ENCODE measurements at regions not wholly inside any gene's neighbourhood (a gene's known extent, or its start where the extent isn't known, plus 50 kb on each side); places are given as distances from the start of the nearest gene placed in this dataset.

DNA sequence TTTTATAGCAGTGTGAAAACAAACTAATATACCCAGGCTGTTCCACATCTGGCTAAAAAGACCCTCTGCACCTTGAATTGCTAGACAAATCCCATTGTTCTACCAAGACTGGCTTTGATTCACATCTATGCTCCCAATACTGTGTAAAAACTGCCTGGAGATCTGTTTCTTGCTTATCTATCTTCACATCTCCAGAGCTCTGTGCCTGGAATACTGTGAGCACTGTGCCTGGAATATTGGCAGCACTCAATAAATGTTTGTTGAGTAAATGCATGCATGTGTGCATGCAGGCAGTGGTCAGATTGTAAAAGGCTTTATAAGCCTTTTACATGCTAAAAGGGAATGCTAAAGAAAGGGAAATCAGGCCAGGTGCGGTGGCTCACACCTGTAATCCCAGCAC is 75.5 kb upstream of the APP start:
- ChIA-PET POLR2A (no interaction called here), CTCF (ENCODE audit: unreplicated experiment) (no interaction called here)
- Histone ChIP-seq H4K20me1 (ENCODE audit: insufficient read depth, low read length) (no peaks in the 10 kb centered on the region), H2AFZ (ENCODE audit: low read length) (no peak overlapping the region), H3K4me3 (ENCODE audit: low read depth, low read length, poor library complexity, severe bottlenecking) (no peak overlapping the region), H3K79me2 (ENCODE audit: insufficient read depth, low read depth, low read length) (no peaks in the 10 kb centered on the region), H3K4me1 (ENCODE audit: insufficient read depth, low read length, poor library complexity, severe bottlenecking) (no peaks in the 10 kb centered on the region), H3K4me2 (ENCODE audit: low read length) (no peak overlapping the region), H3K9me3 (ENCODE audit: low read length) (no peaks in the 10 kb centered on the region), H3K9me2 (ENCODE audit: insufficient read depth, low read length) (no peaks in the 10 kb centered on the region), H3K36me3 (ENCODE audit: insufficient read depth, low read length) (no peaks in the 10 kb centered on the region), H3K27ac (ENCODE audit: low read depth, low read length, poor library complexity, severe bottlenecking) (no peak overlapping the region)
- intact Hi-C loops (cut with micrococcal nuclease; ENCODE audit: unreplicated experiment): no loop called here
- BruUV-seq (replicated peaks): no TSS peak
- no peak for DNase-seq (ENCODE audit: low spot score)
- TF ChIP-seq, protein P1, sequence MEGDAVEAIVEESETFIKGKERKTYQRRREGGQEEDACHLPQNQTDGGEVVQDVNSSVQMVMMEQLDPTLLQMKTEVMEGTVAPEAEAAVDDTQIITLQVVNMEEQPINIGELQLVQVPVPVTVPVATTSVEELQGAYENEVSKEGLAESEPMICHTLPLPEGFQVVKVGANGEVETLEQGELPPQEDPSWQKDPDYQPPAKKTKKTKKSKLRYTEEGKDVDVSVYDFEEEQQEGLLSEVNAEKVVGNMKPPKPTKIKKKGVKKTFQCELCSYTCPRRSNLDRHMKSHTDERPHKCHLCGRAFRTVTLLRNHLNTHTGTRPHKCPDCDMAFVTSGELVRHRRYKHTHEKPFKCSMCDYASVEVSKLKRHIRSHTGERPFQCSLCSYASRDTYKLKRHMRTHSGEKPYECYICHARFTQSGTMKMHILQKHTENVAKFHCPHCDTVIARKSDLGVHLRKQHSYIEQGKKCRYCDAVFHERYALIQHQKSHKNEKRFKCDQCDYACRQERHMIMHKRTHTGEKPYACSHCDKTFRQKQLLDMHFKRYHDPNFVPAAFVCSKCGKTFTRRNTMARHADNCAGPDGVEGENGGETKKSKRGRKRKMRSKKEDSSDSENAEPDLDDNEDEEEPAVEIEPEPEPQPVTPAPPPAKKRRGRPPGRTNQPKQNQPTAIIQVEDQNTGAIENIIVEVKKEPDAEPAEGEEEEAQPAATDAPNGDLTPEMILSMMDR (conservative IDR thresholded peaks at IDR 0.05; ENCODE audit: low read length): no peak
- no peak for TF ChIP-seq EZH2phosphoT487 (IDR thresholded peaks at IDR 0.05; ENCODE audit: borderline replicate concordance, low read depth, low read length)

DNA sequence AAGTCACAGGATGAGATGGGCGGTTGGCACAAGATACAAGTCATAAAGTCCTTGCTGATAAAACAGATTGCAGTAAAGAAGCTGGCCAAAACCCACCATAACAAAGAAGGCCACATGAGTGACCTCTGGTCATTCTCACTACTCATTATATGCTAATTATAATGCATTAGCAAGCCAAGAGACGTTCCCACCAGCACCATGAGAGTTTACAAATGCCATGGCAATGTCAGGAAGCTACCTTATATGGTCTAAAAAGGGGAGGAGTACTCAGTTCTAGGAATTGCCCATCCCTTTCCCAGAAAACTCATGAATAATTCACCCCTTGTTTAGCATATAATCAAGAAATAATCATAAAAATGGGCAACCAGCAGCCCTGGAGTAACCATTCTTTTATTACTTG is 74.9 kb upstream of the APP start:
- H2AFZ ChIP-seq (ENCODE audit: low read length): no peak overlapping the region
- CTCF ChIA-PET (ENCODE audit: unreplicated experiment): no interaction called here

DNA sequence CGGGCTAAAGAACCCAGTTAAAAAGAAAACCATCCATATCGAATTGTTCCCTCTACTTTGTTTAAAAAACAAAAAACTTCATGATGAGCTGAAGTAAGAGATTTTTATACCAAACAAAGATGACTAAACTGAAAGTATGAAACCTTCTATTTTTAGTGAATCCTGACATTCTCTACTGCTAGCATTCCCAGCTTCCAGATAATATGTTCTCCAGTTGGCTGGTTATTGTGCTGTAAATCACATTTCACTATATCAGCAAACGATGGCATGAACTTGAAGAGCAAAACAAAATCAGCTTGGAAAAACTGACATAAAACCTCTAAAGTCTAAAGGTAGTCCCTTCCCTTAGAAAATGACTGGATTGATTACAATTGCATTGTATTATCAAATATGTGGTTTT is 68.1 kb upstream of the APP start:
- no peaks in the 10 kb centered on the region for H4K20me1 ChIP-seq (ENCODE audit: insufficient read depth, low read length)
- no TSS peak for BruUV-seq (replicated peaks)
- peaks cover 8% of the 10 kb centered on the region; the same call in 1 of the 2 replicates for H3K9me3 ChIP-seq (ENCODE audit: low read length)
- no peak for DNase-seq (ENCODE audit: low spot score)
- H3K79me2 ChIP-seq (ENCODE audit: insufficient read depth, low read depth, low read length): no peaks in the 10 kb centered on the region
- H2AFZ ChIP-seq (ENCODE audit: low read length): no peak overlapping the region
- ChIA-PET POLR2A (no interaction called here), CTCF (ENCODE audit: unreplicated experiment) (no interaction called here)
- intact Hi-C loops (cut with micrococcal nuclease; ENCODE audit: unreplicated experiment): no loop called here
- no peaks in the 10 kb centered on the region for H3K9me2 ChIP-seq (ENCODE audit: insufficient read depth, low read length)
- no peaks in the 10 kb centered on the region for H3K36me3 ChIP-seq (ENCODE audit: insufficient read depth, low read length)
- H3K4me3 ChIP-seq (ENCODE audit: low read depth, low read length, poor library complexity, severe bottlenecking): no peak overlapping the region
- H3K4me2 ChIP-seq (ENCODE audit: low read length): no peak overlapping the region
- no peak overlapping the region for H3K27ac ChIP-seq (ENCODE audit: low read depth, low read length, poor library complexity, severe bottlenecking)
- no peak for TF ChIP-seq EZH2phosphoT487 (IDR thresholded peaks at IDR 0.05; ENCODE audit: borderline replicate concordance, low read depth, low read length)
- TF ChIP-seq, protein P1 (conservative IDR thresholded peaks at IDR 0.05; ENCODE audit: low read length): no peak
- no peaks in the 10 kb centered on the region for H3K4me1 ChIP-seq (ENCODE audit: insufficient read depth, low read length, poor library complexity, severe bottlenecking)

More for the DNA sequence above, 74.9 kb upstream of the APP start:
- no peaks in the 10 kb centered on the region for H3K4me1 ChIP-seq (ENCODE audit: insufficient read depth, low read length, poor library complexity, severe bottlenecking)
- DNase-seq (ENCODE audit: low spot score): no peak
- no peak overlapping the region for H3K27ac ChIP-seq (ENCODE audit: low read depth, low read length, poor library complexity, severe bottlenecking)
- intact Hi-C loops (cut with micrococcal nuclease; ENCODE audit: unreplicated experiment): no loop called here
- H3K9me2 ChIP-seq (ENCODE audit: insufficient read depth, low read length): no peaks in the 10 kb centered on the region
- POLR2A ChIA-PET: no interaction called here
- no peaks in the 10 kb centered on the region for H3K79me2 ChIP-seq (ENCODE audit: insufficient read depth, low read depth, low read length)
- H4K20me1 ChIP-seq (ENCODE audit: insufficient read depth, low read length): no peaks in the 10 kb centered on the region
- peaks cover 3% of the 10 kb centered on the region; the same call in 1 of the 2 replicates for H3K9me3 ChIP-seq (ENCODE audit: low read length)
- no peak overlapping the region for H3K4me2 ChIP-seq (ENCODE audit: low read length)
- H3K4me3 ChIP-seq (ENCODE audit: low read depth, low read length, poor library complexity, severe bottlenecking): no peak overlapping the region
- H3K36me3 ChIP-seq (ENCODE audit: insufficient read depth, low read length): no peaks in the 10 kb centered on the region
- no TSS peak for BruUV-seq (replicated peaks)
- TF ChIP-seq, protein P1 (conservative IDR thresholded peaks at IDR 0.05; ENCODE audit: low read length): no peak
- no peak for TF ChIP-seq EZH2phosphoT487 (IDR thresholded peaks at IDR 0.05; ENCODE audit: borderline replicate concordance, low read depth, low read length)
